G401 (cell line): ENCODE measurements at regions not wholly inside any gene's neighbourhood (a gene's known extent, or its start where the extent isn't known, plus 50 kb on each side); places are given as distances from the start of the nearest gene placed in this dataset.
A peak's percentile ranks its signal among the peaks of the same experiment; 100 is the strongest.

ENCODE experiments used
- DNase-seq: peaks from one replicate; pipeline ENCODE4 v3.0.0-alpha.2; 2015; ENCODE audit warnings: low spot score
- in situ Hi-C: cut with HindIII; loops from 2 replicates; pipeline ENCODE4 v1.10.0; 2016; ENCODE audit warnings: low sequenced_read_pairs, mixed read lengths

GRCh38 chrX:147800663-147801062 is 111.1 kb upstream of the FMR1 start:
- DNase-seq: no peak
- in situ Hi-C loops: no loop called here

- in situ Hi-C loops: no loop called here
- DNase-seq: peak; percentile 61
Measured at GRCh38 chrX:147803948-147804347, 107.8 kb upstream of the FMR1 start.

GRCh38 chrX:147811803-147812202 is 99.9 kb upstream of the FMR1 start:
- in situ Hi-C loops: no loop called here
- no peak for DNase-seq

- in situ Hi-C loops: no loop called here
- no peak for DNase-seq
Measured at GRCh38 chrX:147827070-147827469, 84.6 kb upstream of the FMR1 start.

- in situ Hi-C loops: no loop called here
Measured at GRCh38 chrX:147828719-147829118, 83.0 kb upstream of the FMR1 start.

GRCh38 chrX:147832707-147833348 is 78.9 kb upstream of the FMR1 start:
- in situ Hi-C loops: no loop called here
- DNase-seq: no peak

More at GRCh38 chrX:147828719-147829118, 83.0 kb upstream of the FMR1 start:
- no peak for DNase-seq

- peak; percentile 8 for DNase-seq
Measured at GRCh38 chrX:147838465-147839131, 73.1 kb upstream of the FMR1 start.

GRCh38 chrX:147846676-147847075 is 65.0 kb upstream of the FMR1 start:
- in situ Hi-C loops: no loop called here
- DNase-seq: no peak

More at GRCh38 chrX:147838465-147839131, 73.1 kb upstream of the FMR1 start:
- in situ Hi-C loops: no loop called here

- DNase-seq: no peak
- in situ Hi-C loops: no loop called here
Measured at GRCh38 chrX:147847999-147848398, 63.7 kb upstream of the FMR1 start.

GRCh38 chrX:147848543-147849443 is 62.9 kb upstream of the FMR1 start:
- no peak for DNase-seq
- in situ Hi-C loops: no loop called here

GRCh38 chrX:147850875-147851274 is 60.8 kb upstream of the FMR1 start:
- in situ Hi-C loops: no loop called here
- DNase-seq: no peak

- DNase-seq: no peak
- in situ Hi-C loops: no loop called here
Measured at GRCh38 chrX:147853701-147854100, 58.0 kb upstream of the FMR1 start.

- in situ Hi-C loops: no loop called here
- no peak for DNase-seq
Measured at GRCh38 chrX:147859666-147860065, 52.1 kb upstream of the FMR1 start.
